A673 (cell line): ENCODE measurements at regions not wholly inside any gene's neighbourhood (a gene's known extent, or its start where the extent isn't known, plus 50 kb on each side); places are given as distances from the start of the nearest gene placed in this dataset.

ENCODE experiments used
- BruUV-seq: library from RNA; stranded (reverse); fragments of 400-500 nt; replicated peaks from 2 replicates; lab custom pipeline; 2021; lab: Mats Ljungman, UMichigan
- CTCF ChIA-PET: fragments of 300-600 bp; sonication (Branson Sonifier 250); formaldehyde crosslinking; loops from one replicate; lab custom pipeline; 2022; ENCODE audit warnings: antibody characterized with exemption; lab: Charles Lee
- POLR2A ChIA-PET: fragments of 300-600 bp; sonication (Branson Sonifier 250); formaldehyde crosslinking; loops from one replicate; lab custom pipeline; 2022; ENCODE audit warnings: antibody characterized with exemption; ENCODE audit not compliant: low non-redundant PET; lab: Charles Lee
- DNase-seq: peaks from one replicate; pipeline ENCODE4 v3.0.0-alpha.2; 2015; ENCODE audit warnings: low spot score
- H3K27ac ChIP-seq: fragments of 200-600 bp; sonication (generic); 2 replicates; pipeline ENCODE4 v1.5.1; 2016; ENCODE audit warnings: mixed run types, low read depth, mild to moderate bottlenecking, mixed read lengths, antibody characterized with exemption, low read length; ENCODE audit not compliant: poor library complexity, severe bottlenecking
- H3K27me3 ChIP-seq: fragments of 200-600 bp; sonication (generic); replicated peaks from 2 replicates; pipeline ENCODE4 v1.6.1; 2017; ENCODE audit warnings: mixed run types, low read depth, mild to moderate bottlenecking, mixed read lengths, antibody characterized with exemption, low read length; ENCODE audit not compliant: insufficient read depth, poor library complexity
- H3K36me3 ChIP-seq: fragments of 200-600 bp; sonication (generic); 2 replicates; pipeline ENCODE4 v1.6.1; 2016; ENCODE audit warnings: mixed run types, mild to moderate bottlenecking, mixed read lengths, antibody characterized with exemption, low read length; ENCODE audit not compliant: insufficient read depth, poor library complexity, severe bottlenecking
- H3K4me1 ChIP-seq: fragments of 200-600 bp; sonication (generic); 2 replicates; pipeline ENCODE4 v1.6.1; 2017; ENCODE audit warnings: mixed run types, mild to moderate bottlenecking, mixed read lengths, antibody characterized with exemption, low read length; ENCODE audit not compliant: insufficient read depth, poor library complexity, severe bottlenecking
- H3K4me3 ChIP-seq: fragments of 200-600 bp; sonication (generic); 2 replicates; pipeline ENCODE4 v1.5.1; 2016; ENCODE audit warnings: low read depth, mixed run types, mild to moderate bottlenecking, mixed read lengths, low read length; ENCODE audit not compliant: poor library complexity, severe bottlenecking
- H3K9me3 ChIP-seq: fragments of 200-600 bp; sonication (generic); 2 replicates; pipeline ENCODE4 v1.6.1; 2016; ENCODE audit warnings: mixed run types, low read depth, mild to moderate bottlenecking, mixed read lengths, antibody characterized with exemption, low read length; ENCODE audit not compliant: poor library complexity, severe bottlenecking
- EZH2 ChIP-seq: fragments of 200-600 bp; sonication (generic); IDR thresholded peaks from 2 replicates; pipeline ENCODE4 v1.6.1; 2017; ENCODE audit warnings: borderline replicate concordance, low read depth, mild to moderate bottlenecking, mixed read lengths, antibody characterized with exemption, low read length; ENCODE audit not compliant: poor library complexity, severe bottlenecking
- intact Hi-C: fragments of 100-400 bp; cut with micrococcal nuclease; formaldehyde crosslinking; loops from one replicate; pipeline ENCODE4 v1.10.0; 2022; ENCODE audit not compliant: unreplicated experiment
- TF ChIP-seq, protein P1 (sequence below): fragments of 300-800, 200-600 bp; sonication (generic); conservative IDR thresholded peaks from 2 replicates; pipeline ENCODE4 v1.5.1; 2017; ENCODE audit warnings: low read depth, mild to moderate bottlenecking, antibody characterized with exemption, low read length, moderate library complexity, mixed read lengths

DNA sequence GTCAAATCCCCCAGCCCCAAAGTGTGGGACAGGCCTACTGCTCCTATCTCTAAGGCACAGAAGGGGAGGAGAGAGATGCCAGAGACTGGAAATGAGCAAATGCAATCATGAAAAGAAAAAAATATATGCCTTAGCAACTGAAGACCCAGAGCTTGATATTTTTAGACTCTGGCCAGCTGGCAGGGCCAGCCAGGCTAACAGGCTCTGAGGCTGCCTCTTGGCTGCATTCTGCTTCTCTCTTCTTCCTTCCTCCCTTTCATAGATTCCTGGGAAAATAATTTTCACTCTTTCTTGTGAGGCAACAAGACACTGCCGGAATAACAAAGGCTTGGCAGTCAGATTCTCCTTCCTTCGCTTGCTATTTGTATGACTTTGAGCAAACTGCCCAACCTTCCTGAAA lies 209.1 kb downstream of the RAD51AP2 start:
- no peak overlapping the region for H3K4me3 ChIP-seq
- no TSS peak for BruUV-seq
- H3K4me1 ChIP-seq, result no peaks in the 10 kb centered on the region
- H3K27me3 ChIP-seq, result no peaks in the 10 kb centered on the region
- intact Hi-C loops, result loop anchor here (1.0 to 5.0 kb wide), 2 partner anchors 137 to 536 kb away; no protein-coding TSS in a partner anchor
- H3K9me3 ChIP-seq, result no peaks in the 10 kb centered on the region
- POLR2A ChIA-PET, result no interaction called here
- no peaks in the 10 kb centered on the region for H3K36me3 ChIP-seq
- TF ChIP-seq, protein P1, sequence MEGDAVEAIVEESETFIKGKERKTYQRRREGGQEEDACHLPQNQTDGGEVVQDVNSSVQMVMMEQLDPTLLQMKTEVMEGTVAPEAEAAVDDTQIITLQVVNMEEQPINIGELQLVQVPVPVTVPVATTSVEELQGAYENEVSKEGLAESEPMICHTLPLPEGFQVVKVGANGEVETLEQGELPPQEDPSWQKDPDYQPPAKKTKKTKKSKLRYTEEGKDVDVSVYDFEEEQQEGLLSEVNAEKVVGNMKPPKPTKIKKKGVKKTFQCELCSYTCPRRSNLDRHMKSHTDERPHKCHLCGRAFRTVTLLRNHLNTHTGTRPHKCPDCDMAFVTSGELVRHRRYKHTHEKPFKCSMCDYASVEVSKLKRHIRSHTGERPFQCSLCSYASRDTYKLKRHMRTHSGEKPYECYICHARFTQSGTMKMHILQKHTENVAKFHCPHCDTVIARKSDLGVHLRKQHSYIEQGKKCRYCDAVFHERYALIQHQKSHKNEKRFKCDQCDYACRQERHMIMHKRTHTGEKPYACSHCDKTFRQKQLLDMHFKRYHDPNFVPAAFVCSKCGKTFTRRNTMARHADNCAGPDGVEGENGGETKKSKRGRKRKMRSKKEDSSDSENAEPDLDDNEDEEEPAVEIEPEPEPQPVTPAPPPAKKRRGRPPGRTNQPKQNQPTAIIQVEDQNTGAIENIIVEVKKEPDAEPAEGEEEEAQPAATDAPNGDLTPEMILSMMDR, result no peak
- TF ChIP-seq EZH2, result no peak
- no peak for DNase-seq
- H3K27ac ChIP-seq, result no peak overlapping the region
- CTCF ChIA-PET, result interaction anchor here (0.6 to 1.0 kb wide), 2 partner anchors 138 to 362 kb away, joined by 3 read pairs; no protein-coding TSS in a partner anchor

DNA sequence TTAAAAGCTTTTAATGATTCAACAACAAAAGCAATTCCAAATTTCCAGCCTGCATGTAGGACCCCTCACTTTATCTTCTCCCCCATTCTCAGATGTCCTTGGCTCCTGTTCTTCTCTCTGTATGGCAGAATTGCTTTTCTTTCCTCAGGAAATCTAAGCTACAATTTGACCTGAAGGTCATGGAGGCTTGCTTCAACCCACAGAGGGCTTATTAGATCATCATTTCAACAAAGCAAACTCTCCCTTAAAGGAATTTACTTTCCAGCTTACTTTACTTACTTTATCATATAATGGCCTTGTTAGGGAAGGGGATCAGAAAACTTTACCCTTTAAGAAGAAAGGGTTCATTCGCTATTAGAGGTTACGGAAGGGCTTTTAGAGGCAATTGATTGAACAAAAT lies 211.5 kb downstream of the RAD51AP2 start:
- ChIA-PET CTCF (interaction anchor here (0.6 kb wide), 1 partner anchor 339 kb away, joined by 3 read pairs; no protein-coding TSS in a partner anchor), POLR2A (no interaction called here)
- no peak for DNase-seq
- Histone ChIP-seq H3K27me3 (no peaks in the 10 kb centered on the region), H3K36me3 (no peaks in the 10 kb centered on the region), H3K4me1 (no peaks in the 10 kb centered on the region), H3K4me3 (no peak overlapping the region), H3K27ac (no peak overlapping the region), H3K9me3 (no peaks in the 10 kb centered on the region)
- BruUV-seq, result no TSS peak
- no peak for TF ChIP-seq EZH2
- TF ChIP-seq, protein P1, result no peak
- intact Hi-C loops, result loop anchor here (5.0 kb wide), 1 partner anchor 134 kb away; no protein-coding TSS in a partner anchor

DNA sequence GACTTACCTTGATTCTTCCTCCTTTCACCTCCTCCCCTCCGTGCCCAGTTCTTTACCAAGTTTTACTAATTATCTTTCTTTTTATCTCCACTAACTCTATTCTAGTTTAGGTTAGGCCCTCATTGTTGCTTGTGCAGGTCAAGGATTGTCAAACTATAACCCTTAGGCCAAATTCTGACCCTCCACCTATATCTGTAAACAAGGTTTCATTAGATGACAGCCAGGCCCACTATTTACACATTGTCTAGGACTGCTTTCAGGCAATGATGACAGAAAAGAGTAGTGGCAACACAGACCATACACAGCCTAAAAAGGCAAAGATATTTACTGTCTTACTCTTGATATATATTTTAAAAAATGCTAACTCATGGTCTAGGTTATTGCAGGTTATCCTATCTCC lies 212.0 kb downstream of the RAD51AP2 start:
- CTCF ChIA-PET, result no interaction called here

More for the DNA sequence above, 212.0 kb downstream of the RAD51AP2 start:
- POLR2A ChIA-PET, result no interaction called here
- no peak for TF ChIP-seq EZH2
- TF ChIP-seq, protein P1, result no peak
- Histone ChIP-seq H3K27ac (no peak overlapping the region), H3K4me1 (no peaks in the 10 kb centered on the region), H3K9me3 (no peaks in the 10 kb centered on the region), H3K4me3 (no peak overlapping the region), H3K36me3 (no peaks in the 10 kb centered on the region), H3K27me3 (no peaks in the 10 kb centered on the region)
- DNase-seq, result no peak
- BruUV-seq, result no TSS peak
- intact Hi-C loops, result loop anchor here (5.0 kb wide), 1 partner anchor 134 kb away; no protein-coding TSS in a partner anchor
